ENCODE measurements at regions not wholly inside any gene's neighbourhood (a gene's known extent, or its start where the extent isn't known, plus 50 kb on each side); places are given as distances from the start of the nearest gene placed in this dataset.

- 38 to 40% methylated on average over 7 of the region's 7 CpGs for WGBS, 2 donors
- intact Hi-C loops (cut with DNase I) = no loop called here
- peak; percentile 56 to 81 (median 68) for TF ChIP-seq CTCF (IDR thresholded peaks at IDR 0.05)
- DNase-seq = no peak
- Histone ChIP-seq H3K9me3 (no peaks in the 10 kb centered on the region), H3K4me3 (no peak overlapping the region), H3K27me3 (no peaks in the 10 kb centered on the region), H3K36me3 (no peaks in the 10 kb centered on the region), H3K27ac (no peak overlapping the region), H3K4me1 (no peaks in the 10 kb centered on the region)
- peak; percentile 97 for FAIRE-seq
- ATAC-seq = peak in 3 of 4 donors; percentile 73 to 83 (median 75)
Observed at GRCh38 chr12:58346032-58346632, 404.8 kb downstream of the ATP23 start.

GRCh38 chr12:58347188-58347587 lies 405.8 kb downstream of the ATP23 start:
- H3K27ac ChIP-seq = no peak overlapping the region
- no peak for TF ChIP-seq CTCF (IDR thresholded peaks at IDR 0.05)
- no peaks in the 10 kb centered on the region for H3K36me3 ChIP-seq
- no peak for ATAC-seq
- WGBS, 2 donors = 84 to 86% methylated on average over 2 of the region's 2 CpGs
- no peaks in the 10 kb centered on the region for H3K9me3 ChIP-seq
- intact Hi-C loops (cut with DNase I) = no loop called here
- H3K4me3 ChIP-seq = no peak overlapping the region
- DNase-seq = no peak
- no peak for FAIRE-seq
- H3K4me1 ChIP-seq = no peaks in the 10 kb centered on the region
- H3K27me3 ChIP-seq = no peaks in the 10 kb centered on the region

GRCh38 chr12:58347691-58348090 lies 406.3 kb downstream of the ATP23 start:
- Histone ChIP-seq H3K4me3 (no peak overlapping the region), H3K36me3 (no peaks in the 10 kb centered on the region), H3K4me1 (no peaks in the 10 kb centered on the region), H3K27me3 (no peaks in the 10 kb centered on the region), H3K27ac (no peak overlapping the region), H3K9me3 (no peaks in the 10 kb centered on the region)
- ATAC-seq = no peak
- no peak for FAIRE-seq
- DNase-seq = no peak
- no peak for TF ChIP-seq CTCF (IDR thresholded peaks at IDR 0.05)
- intact Hi-C loops (cut with DNase I) = no loop called here
- WGBS, 2 donors = 72% methylated on average over 2 of the region's 2 CpGs

- Histone ChIP-seq H3K27ac (no peak overlapping the region), H3K4me3 (no peak overlapping the region), H3K9me3 (no peaks in the 10 kb centered on the region), H3K27me3 (no peaks in the 10 kb centered on the region), H3K36me3 (no peaks in the 10 kb centered on the region), H3K4me1 (no peaks in the 10 kb centered on the region)
- no peak for TF ChIP-seq CTCF (IDR thresholded peaks at IDR 0.05)
- DNase-seq (no peak), FAIRE-seq (no peak), ATAC-seq (no peak)
- 5 to 7% methylated on average over 2 of the region's 2 CpGs for WGBS, 2 donors
- intact Hi-C loops (cut with DNase I) = no loop called here
Observed at GRCh38 chr12:58349161-58349560, 407.8 kb downstream of the ATP23 start.

GRCh38 chr12:58356794-58357193 lies 415.4 kb downstream of the ATP23 start:
- DNase-seq (no peak), FAIRE-seq (no peak), ATAC-seq (no peak)
- no peak for TF ChIP-seq CTCF (IDR thresholded peaks at IDR 0.05)
- Histone ChIP-seq H3K9me3 (no peaks in the 10 kb centered on the region), H3K36me3 (no peaks in the 10 kb centered on the region), H3K4me3 (no peak overlapping the region), H3K27me3 (no peaks in the 10 kb centered on the region), H3K4me1 (no peaks in the 10 kb centered on the region), H3K27ac (no peak overlapping the region)
- intact Hi-C loops (cut with DNase I) = loop anchor here in 1 of 3 donors (10.0 kb wide), 1 partner anchor 798 kb away; no protein-coding TSS in a partner anchor
- 76 to 88% methylated on average over 5 of the region's 5 CpGs for WGBS, 2 donors
